H9 (cell line): ENCODE measurements at regions not wholly inside any gene's neighbourhood (a gene's known extent, or its start where the extent isn't known, plus 50 kb on each side); places are given as distances from the start of the nearest gene placed in this dataset.

ENCODE experiments used
- DNase-seq: peaks from one replicate; pipeline ENCODE4 v3.0.0-alpha.2; 2017
- H2AFZ ChIP-seq: one replicate; pipeline ENCODE4 v1.6.1; 2013; ENCODE audit warnings: mild to moderate bottlenecking, low read length, control low read depth, moderate library complexity
- H2AK5ac ChIP-seq: 2 replicates; pipeline ENCODE4 v1.6.1; 2013; ENCODE audit warnings: low read length, control low read depth, mixed read lengths; ENCODE audit not compliant: insufficient read length
- H2BK120ac ChIP-seq: one replicate; pipeline ENCODE4 v1.6.1; 2013; ENCODE audit warnings: low read depth, mild to moderate bottlenecking, low read length, control low read depth, inconsistent platforms; ENCODE audit not compliant: poor library complexity, severe bottlenecking
- H2BK12ac ChIP-seq: 2 replicates; pipeline ENCODE4 v1.6.1; 2013; ENCODE audit warnings: low read length, control low read depth, mixed read lengths, low read depth; ENCODE audit not compliant: insufficient read length
- H2BK15ac ChIP-seq: 2 replicates; pipeline ENCODE4 v1.6.1; 2013; ENCODE audit warnings: low read depth, low read length, control low read depth
- H2BK20ac ChIP-seq: one replicate; pipeline ENCODE4 v1.6.1; 2013; ENCODE audit warnings: low read depth, mild to moderate bottlenecking, low read length, control low read depth, inconsistent platforms; ENCODE audit not compliant: poor library complexity, severe bottlenecking
- H2BK5ac ChIP-seq: 2 replicates; pipeline ENCODE4 v1.6.1; 2013; ENCODE audit warnings: low read length, control low read depth, mixed read lengths; ENCODE audit not compliant: insufficient read length
- H3K14ac ChIP-seq: 2 replicates; pipeline ENCODE4 v1.6.1; 2013; ENCODE audit warnings: low read length, control low read depth; ENCODE audit not compliant: insufficient read depth
- H3K18ac ChIP-seq: 2 replicates; pipeline ENCODE4 v1.6.1; 2013; ENCODE audit warnings: low read depth, mild to moderate bottlenecking, mixed read lengths, low read length, control low read depth; ENCODE audit not compliant: insufficient read length
- H3K23ac ChIP-seq: 2 replicates; pipeline ENCODE4 v1.6.1; 2013; ENCODE audit warnings: low read length, control low read depth, mixed read lengths, low read depth; ENCODE audit not compliant: insufficient read length
- H3K23me2 ChIP-seq: 2 replicates; pipeline ENCODE4 v1.6.1; 2013; ENCODE audit warnings: low read depth, mild to moderate bottlenecking, mixed read lengths, low read length, control low read depth; ENCODE audit not compliant: insufficient read length, poor library complexity, severe bottlenecking
- H3K27ac ChIP-seq: 2 replicates; pipeline ENCODE4 v1.5.1; 2013; ENCODE audit warnings: low read length, control low read depth, mixed read lengths, low read depth; ENCODE audit not compliant: insufficient read length
- H3K27me3 ChIP-seq: 2 replicates; pipeline ENCODE4 v1.6.1; 2013; ENCODE audit warnings: low read length, control low read depth, inconsistent platforms; ENCODE audit not compliant: insufficient read depth
- H3K4ac ChIP-seq: 2 replicates; pipeline ENCODE4 v1.6.1; 2013; ENCODE audit warnings: low read depth, mild to moderate bottlenecking, control low read depth, inconsistent platforms, low read length, moderate library complexity
- H3K4me1 ChIP-seq: 2 replicates; pipeline ENCODE4 v1.6.1; 2013; ENCODE audit warnings: low read length, control low read depth, inconsistent platforms; ENCODE audit not compliant: insufficient read depth
- H3K4me2 ChIP-seq: 2 replicates; pipeline ENCODE4 v1.6.1; 2013; ENCODE audit warnings: low read length, control low read depth, mixed read lengths; ENCODE audit not compliant: insufficient read length, insufficient read depth
- H3K56ac ChIP-seq: 2 replicates; pipeline ENCODE4 v1.6.1; 2013; ENCODE audit warnings: low read depth, mild to moderate bottlenecking, mixed read lengths, low read length, control low read depth; ENCODE audit not compliant: insufficient read length
- H3K79me1 ChIP-seq: 2 replicates; pipeline ENCODE4 v1.6.1; 2013; ENCODE audit warnings: low read depth, mild to moderate bottlenecking, moderate library complexity, low read length, control low read depth, inconsistent platforms; ENCODE audit not compliant: insufficient read depth, poor library complexity, severe bottlenecking
- H3K79me2 ChIP-seq: 2 replicates; pipeline ENCODE4 v1.6.1; 2013; ENCODE audit warnings: low read length, control low read depth, inconsistent platforms; ENCODE audit not compliant: insufficient read depth
- H3K9ac ChIP-seq: 2 replicates; pipeline ENCODE4 v1.6.1; 2013; ENCODE audit warnings: low read length, control low read depth, mixed read lengths; ENCODE audit not compliant: insufficient read length; ENCODE audit errors: extremely low read depth
- H3K9me3 ChIP-seq: one replicate; pipeline ENCODE4 v1.6.1; 2013; ENCODE audit warnings: low read depth, low read length, inconsistent platforms; ENCODE audit not compliant: control insufficient read depth
- H3T11ph ChIP-seq: one replicate; pipeline ENCODE4 v1.6.1; 2013; ENCODE audit warnings: mild to moderate bottlenecking, low read length, control low read depth, inconsistent platforms
- H4K20me1 ChIP-seq: one replicate; pipeline ENCODE4 v1.6.1; 2013; ENCODE audit not compliant: control insufficient read depth, insufficient read length, insufficient read depth
- H4K5ac ChIP-seq: 2 replicates; pipeline ENCODE4 v1.6.1; 2013; ENCODE audit warnings: low read depth, mild to moderate bottlenecking, mixed read lengths, low read length, control low read depth; ENCODE audit not compliant: insufficient read length
- H4K8ac ChIP-seq: replicated peaks from 2 replicates; pipeline ENCODE4 v1.6.1; 2013; ENCODE audit warnings: low read length, control low read depth, mixed read lengths, low read depth; ENCODE audit not compliant: insufficient read length
- H4K91ac ChIP-seq: 2 replicates; pipeline ENCODE4 v1.6.1; 2013; ENCODE audit warnings: low read depth, mild to moderate bottlenecking, moderate library complexity, mixed read lengths, low read length, control low read depth; ENCODE audit not compliant: insufficient read length
- H3K27ac Mint-ChIP-seq, 3 experiments: 2 replicates in 2 of 3; 3 replicates in 1 of 3; pipeline ENCODE4 v1.8.0; 2020 to 2021; ENCODE audit warnings: mixed read lengths in 3 of 3, mild to moderate bottlenecking in 1 of 3, moderate library complexity in 1 of 3
- H3K27me3 Mint-ChIP-seq: 2 replicates; pipeline ENCODE4 v1.8.0; 2021; ENCODE audit warnings: low read depth, mild to moderate bottlenecking, moderate library complexity, mixed read lengths
- H3K36me3 Mint-ChIP-seq, 3 experiments: 2 replicates in 2 of 3; 3 replicates in 1 of 3; pipeline ENCODE4 v1.8.0; 2020 to 2021; ENCODE audit warnings: low read depth in 3 of 3, mixed read lengths in 3 of 3; ENCODE audit not compliant: insufficient read depth in 1 of 3
- H3K4me1 Mint-ChIP-seq, 2 experiments: 2 replicates each; pipeline ENCODE4 v1.8.0; 2020; ENCODE audit warnings: mixed read lengths in 2 of 2
- H3K4me3 Mint-ChIP-seq, 2 experiments: 2 replicates in 1 of 2; 3 replicates in 1 of 2; pipeline ENCODE4 v1.8.0; 2020 to 2021; ENCODE audit warnings: mild to moderate bottlenecking in 2 of 2, mixed read lengths in 2 of 2, moderate library complexity in 1 of 2
- H3K9me3 Mint-ChIP-seq, 2 experiments: 2 replicates in 1 of 2; 3 replicates in 1 of 2; pipeline ENCODE4 v1.8.0; 2020; ENCODE audit warnings: mild to moderate bottlenecking in 2 of 2, mixed read lengths in 2 of 2, moderate library complexity in 1 of 2
- WGBS: extraction: QIAGEN DNeasy Blood & Tissue Kit; methylation state at CpG from one replicate; pipeline ENCODE4 v1.1.7; 2013; ENCODE audit warnings: missing lambda C conversion rate, low lambda C conversion rate, mixed read lengths; ENCODE audit not compliant: insufficient read length; ENCODE audit errors: extremely low coverage; 5-methylcytosine and 5-hydroxymethylcytosine counted together
- TF ChIP-seq, protein P1 (sequence below): fragments of 200-600 bp; sonication (generic); conservative IDR thresholded peaks from 3 replicates; pipeline ENCODE4 v1.8.0; 2021; ENCODE audit warnings: antibody characterized with exemption, mild to moderate bottlenecking

DNA sequence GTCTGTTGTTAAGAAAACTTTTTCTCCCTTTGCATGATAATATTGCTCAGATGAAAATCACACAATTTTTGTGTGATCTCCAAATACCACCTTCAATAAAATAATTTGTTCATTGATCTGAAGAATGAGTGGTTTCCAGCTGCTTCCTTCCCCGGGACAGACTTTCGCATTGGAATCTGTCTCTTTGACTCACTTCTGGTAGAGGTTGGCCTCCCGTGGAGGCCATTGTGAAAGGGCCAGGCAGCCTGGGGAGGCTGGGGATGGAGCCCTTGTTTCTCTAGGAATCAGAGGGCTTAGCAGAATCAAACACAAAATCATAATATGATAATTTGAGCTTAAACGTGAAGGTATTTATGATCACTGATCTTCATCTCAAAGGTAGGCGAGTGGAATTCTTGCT is 135.0 kb upstream of the ZNF536 start:
- H3K27ac Mint-ChIP-seq: no peak overlapping the region
- TF ChIP-seq, protein P1, sequence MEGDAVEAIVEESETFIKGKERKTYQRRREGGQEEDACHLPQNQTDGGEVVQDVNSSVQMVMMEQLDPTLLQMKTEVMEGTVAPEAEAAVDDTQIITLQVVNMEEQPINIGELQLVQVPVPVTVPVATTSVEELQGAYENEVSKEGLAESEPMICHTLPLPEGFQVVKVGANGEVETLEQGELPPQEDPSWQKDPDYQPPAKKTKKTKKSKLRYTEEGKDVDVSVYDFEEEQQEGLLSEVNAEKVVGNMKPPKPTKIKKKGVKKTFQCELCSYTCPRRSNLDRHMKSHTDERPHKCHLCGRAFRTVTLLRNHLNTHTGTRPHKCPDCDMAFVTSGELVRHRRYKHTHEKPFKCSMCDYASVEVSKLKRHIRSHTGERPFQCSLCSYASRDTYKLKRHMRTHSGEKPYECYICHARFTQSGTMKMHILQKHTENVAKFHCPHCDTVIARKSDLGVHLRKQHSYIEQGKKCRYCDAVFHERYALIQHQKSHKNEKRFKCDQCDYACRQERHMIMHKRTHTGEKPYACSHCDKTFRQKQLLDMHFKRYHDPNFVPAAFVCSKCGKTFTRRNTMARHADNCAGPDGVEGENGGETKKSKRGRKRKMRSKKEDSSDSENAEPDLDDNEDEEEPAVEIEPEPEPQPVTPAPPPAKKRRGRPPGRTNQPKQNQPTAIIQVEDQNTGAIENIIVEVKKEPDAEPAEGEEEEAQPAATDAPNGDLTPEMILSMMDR: no peak
- Histone ChIP-seq H2BK15ac (no peak overlapping the region), H3K27me3 (no peaks in the 10 kb centered on the region), H3K79me2 (no peaks in the 10 kb centered on the region), H3K23ac (no peak overlapping the region), H3K79me1 (no peaks in the 10 kb centered on the region), H4K5ac (no peak overlapping the region), H3K27ac (no peak overlapping the region), H3T11ph (no peak overlapping the region), H3K18ac (no peak overlapping the region), H3K23me2 (no peaks in the 10 kb centered on the region), H2BK20ac (no peak overlapping the region), H4K91ac (no peak overlapping the region), H3K9me3 (no peaks in the 10 kb centered on the region), H2BK120ac (no peak overlapping the region), H3K4me1 (0 out of 2 replicates have a peak, but pooled peaks cover 4% of the 10 kb centered on the region), H2AK5ac (no peak overlapping the region), H4K8ac (no peak overlapping the region), H3K9ac (no peak overlapping the region), H3K56ac (no peak overlapping the region), H3K14ac (no peak overlapping the region), H3K4me2 (no peak overlapping the region), H2AFZ (no peak overlapping the region), H3K4ac (no peak overlapping the region), H4K20me1 (no peaks in the 10 kb centered on the region), H2BK5ac (no peak overlapping the region), H2BK12ac (no peak overlapping the region)
- no CpG with 5 or more reads among the region's 5 CpGs for WGBS
- H3K9me3 Mint-ChIP-seq: no peaks in the 10 kb centered on the region
- no peak overlapping the region for H3K4me3 Mint-ChIP-seq
- H3K36me3 Mint-ChIP-seq: no peaks in the 10 kb centered on the region
- peaks cover 16 to 37% of the 10 kb centered on the region in 2 experiments for H3K4me1 Mint-ChIP-seq
- peaks cover 23% of the 10 kb centered on the region for H3K27me3 Mint-ChIP-seq
- no peak for DNase-seq
